ENCODE measurements at regions not wholly inside any gene's neighbourhood (a gene's known extent, or its start where the extent isn't known, plus 50 kb on each side); places are given as distances from the start of the nearest gene placed in this dataset.

DNA sequence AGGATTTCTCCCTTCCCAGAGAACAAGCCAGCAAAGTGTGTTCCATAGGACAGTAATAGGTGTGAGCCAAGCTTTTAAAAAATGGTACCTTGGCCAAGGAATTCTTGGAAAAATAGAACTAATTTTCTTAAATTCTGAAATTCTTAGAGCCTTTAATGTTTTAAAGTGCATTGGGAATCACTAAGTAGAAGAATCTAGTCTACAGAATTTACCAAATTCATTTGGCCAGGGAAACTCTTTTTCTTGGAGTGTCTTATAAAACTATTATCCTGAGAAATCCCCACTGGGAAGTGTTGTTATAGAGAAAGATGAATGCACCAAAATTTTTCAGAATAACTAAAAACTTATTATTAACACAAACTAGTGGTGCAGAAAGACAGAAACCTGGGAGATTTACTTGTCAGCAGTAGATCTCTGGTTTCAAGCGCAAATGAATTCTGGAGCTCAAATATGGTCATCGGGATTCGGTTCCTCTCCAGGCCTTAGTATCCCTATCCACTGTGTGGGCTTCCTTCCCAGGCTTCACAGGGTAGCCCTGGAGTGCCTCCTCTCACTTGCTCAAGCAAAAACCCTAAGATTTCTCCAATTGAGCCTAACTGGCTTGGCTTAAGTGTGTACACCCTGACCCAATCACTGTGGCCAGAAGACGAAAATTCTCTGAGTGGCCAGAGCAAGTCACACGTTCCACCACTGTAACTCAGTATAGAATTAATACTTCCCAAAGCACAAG lies 217.8 kb downstream of the CHD9NB start:
- Histone ChIP-seq H3K9me2 (replicated peaks; ENCODE audit: insufficient read depth, low read length) (no peaks in the 10 kb centered on the region), H3K4me3 (ENCODE audit: low read length) (no peak overlapping the region)

DNA sequence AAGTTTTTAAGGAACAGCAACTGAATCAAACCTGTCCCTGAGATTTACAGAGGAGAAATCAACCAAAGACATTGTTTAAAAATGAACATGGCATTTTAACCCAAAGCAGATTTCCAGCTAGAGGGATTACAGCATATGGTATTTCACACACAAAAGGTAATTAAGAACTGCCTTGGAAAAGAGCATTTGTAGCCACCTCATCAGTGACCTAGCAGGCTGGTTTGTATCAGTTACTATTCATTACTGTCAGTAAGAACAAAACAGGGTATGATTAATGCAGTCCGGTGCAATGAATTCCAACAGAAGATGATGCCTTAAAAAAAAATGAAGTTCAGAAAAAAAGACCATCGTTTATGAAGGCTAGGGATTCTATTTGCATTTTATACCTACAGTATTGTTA lies 219.9 kb downstream of the CHD9NB start:
- Histone ChIP-seq H3K9me3 (ENCODE audit: low read length) (no peaks in the 10 kb centered on the region), H3K4me1 (ENCODE audit: low read length) (no peaks in the 10 kb centered on the region), H3K4me3 (ENCODE audit: low read length) (no peak overlapping the region), H2AFZ (ENCODE audit: low read length) (no peak overlapping the region), H3K79me2 (ENCODE audit: low read length) (no peaks in the 10 kb centered on the region), H3K36me3 (ENCODE audit: insufficient read depth, low read length) (no peaks in the 10 kb centered on the region), H3K9me2 (replicated peaks; ENCODE audit: insufficient read depth, low read length) (no peaks in the 10 kb centered on the region), H3K4me2 (ENCODE audit: low read depth, low read length, poor library complexity, severe bottlenecking) (no peak overlapping the region), H3K27me3 (ENCODE audit: low read length) (no peaks in the 10 kb centered on the region), H4K20me1 (ENCODE audit: insufficient read depth, low read depth, low read length) (no peaks in the 10 kb centered on the region), H3K27ac (ENCODE audit: low read length) (no peak overlapping the region), H3K9ac (ENCODE audit: low read length) (no peak overlapping the region)
- DNase-seq, result no peak

More for the DNA sequence above, 217.8 kb downstream of the CHD9NB start:
- Histone ChIP-seq H3K4me1 (ENCODE audit: low read length) (no peaks in the 10 kb centered on the region), H3K27ac (ENCODE audit: low read length) (no peak overlapping the region), H3K9ac (ENCODE audit: low read length) (no peak overlapping the region), H3K27me3 (ENCODE audit: low read length) (no peaks in the 10 kb centered on the region), H3K36me3 (ENCODE audit: insufficient read depth, low read length) (no peaks in the 10 kb centered on the region), H4K20me1 (ENCODE audit: insufficient read depth, low read depth, low read length) (no peaks in the 10 kb centered on the region), H2AFZ (ENCODE audit: low read length) (no peak overlapping the region), H3K9me3 (ENCODE audit: low read length) (no peaks in the 10 kb centered on the region), H3K4me2 (ENCODE audit: low read depth, low read length, poor library complexity, severe bottlenecking) (no peak overlapping the region), H3K79me2 (ENCODE audit: low read length) (no peaks in the 10 kb centered on the region)
- DNase-seq, result no peak

DNA sequence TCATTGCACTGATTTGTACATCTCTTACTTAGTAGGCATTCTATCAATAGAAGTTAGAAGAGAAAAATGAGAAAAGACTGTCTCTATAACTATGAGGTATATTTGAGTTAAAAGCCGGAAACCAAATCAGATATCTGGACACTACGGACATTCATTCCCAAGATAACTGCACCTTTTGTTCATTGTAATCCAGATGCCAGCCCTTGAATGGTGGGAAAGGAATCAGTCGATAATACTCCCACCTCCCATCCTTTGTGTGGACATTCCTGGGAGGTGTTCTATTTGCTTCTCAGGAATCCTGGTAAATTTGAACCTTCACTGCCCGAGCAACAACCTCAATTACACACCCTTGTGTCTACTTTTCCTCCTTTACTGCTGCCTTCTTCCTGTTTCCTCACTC lies 225.2 kb downstream of the CHD9NB start:
- Histone ChIP-seq H3K79me2 (ENCODE audit: low read length) (no peaks in the 10 kb centered on the region), H3K4me1 (ENCODE audit: low read length) (no peaks in the 10 kb centered on the region), H3K9me3 (ENCODE audit: low read length) (no peaks in the 10 kb centered on the region), H3K9me2 (replicated peaks; ENCODE audit: insufficient read depth, low read length) (no peaks in the 10 kb centered on the region), H4K20me1 (ENCODE audit: insufficient read depth, low read depth, low read length) (no peaks in the 10 kb centered on the region), H3K27ac (ENCODE audit: low read length) (no peak overlapping the region), H3K9ac (ENCODE audit: low read length) (no peak overlapping the region), H3K4me2 (ENCODE audit: low read depth, low read length, poor library complexity, severe bottlenecking) (no peak overlapping the region), H3K4me3 (ENCODE audit: low read length) (no peak overlapping the region), H2AFZ (ENCODE audit: low read length) (no peak overlapping the region), H3K27me3 (ENCODE audit: low read length) (no peaks in the 10 kb centered on the region), H3K36me3 (ENCODE audit: insufficient read depth, low read length) (no peaks in the 10 kb centered on the region)
- DNase-seq, result no peak

DNA sequence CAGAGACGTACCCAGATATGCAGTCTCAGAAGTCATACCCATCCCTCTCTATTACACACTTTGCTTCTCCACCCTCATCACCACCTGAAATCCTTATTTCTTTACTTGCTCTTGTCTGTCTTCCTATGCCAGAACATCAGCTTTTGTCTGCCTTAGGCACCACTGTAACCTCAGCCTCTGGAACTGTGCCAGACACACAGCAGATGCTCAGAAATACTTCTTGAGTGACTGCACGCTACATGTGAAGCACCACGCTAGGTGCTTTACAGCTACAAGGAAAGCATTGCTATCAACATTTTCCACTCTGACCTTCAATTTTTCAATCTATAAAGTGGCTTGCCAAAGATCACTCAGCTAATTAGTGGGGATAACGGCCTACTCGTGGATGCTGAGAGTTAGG lies 226.8 kb downstream of the CHD9NB start:
- no peaks in the 10 kb centered on the region for H4K20me1 ChIP-seq (ENCODE audit: insufficient read depth, low read depth, low read length)
- H3K36me3 ChIP-seq (ENCODE audit: insufficient read depth, low read length), result no peaks in the 10 kb centered on the region
- H3K4me3 ChIP-seq (ENCODE audit: low read length), result no peak overlapping the region

DNA sequence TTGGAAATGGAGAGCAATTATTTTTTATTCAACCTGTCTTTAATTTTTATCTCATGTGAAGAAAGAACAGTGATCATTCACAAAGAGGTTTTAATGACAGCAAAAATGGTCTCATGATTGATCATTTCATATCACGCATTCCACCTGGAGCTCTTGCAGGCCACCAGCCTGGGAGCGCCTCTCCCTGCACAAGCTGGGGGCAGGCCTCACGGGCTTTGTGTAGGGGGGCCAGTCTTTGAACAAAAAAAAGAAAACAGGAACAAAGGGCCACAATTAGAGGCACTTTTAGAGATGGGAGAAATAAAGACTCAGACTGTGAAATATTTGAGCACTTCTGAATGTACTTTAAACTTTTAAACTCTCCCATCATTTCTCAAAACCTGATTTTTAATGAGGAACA lies 232.9 kb downstream of the CHD9NB start:
- no peaks in the 10 kb centered on the region for H3K36me3 ChIP-seq (ENCODE audit: insufficient read depth, low read length)
- no peak overlapping the region for H2AFZ ChIP-seq (ENCODE audit: low read length)
- no peaks in the 10 kb centered on the region for H3K4me1 ChIP-seq (ENCODE audit: low read length)
- H3K9me2 ChIP-seq (replicated peaks; ENCODE audit: insufficient read depth, low read length), result no peaks in the 10 kb centered on the region
- no peak overlapping the region for H3K27ac ChIP-seq (ENCODE audit: low read length)
- H3K9ac ChIP-seq (ENCODE audit: low read length), result no peak overlapping the region
- H3K79me2 ChIP-seq (ENCODE audit: low read length), result no peaks in the 10 kb centered on the region
- H3K9me3 ChIP-seq (ENCODE audit: low read length), result no peaks in the 10 kb centered on the region
- no peaks in the 10 kb centered on the region for H3K27me3 ChIP-seq (ENCODE audit: low read length)
- no peak overlapping the region for H3K4me2 ChIP-seq (ENCODE audit: low read depth, low read length, poor library complexity, severe bottlenecking)
- H3K4me3 ChIP-seq (ENCODE audit: low read length), result no peak overlapping the region
- no peak for DNase-seq
- H4K20me1 ChIP-seq (ENCODE audit: insufficient read depth, low read depth, low read length), result no peaks in the 10 kb centered on the region

More for the DNA sequence above, 226.8 kb downstream of the CHD9NB start:
- DNase-seq, result no peak
- H3K9me2 ChIP-seq (replicated peaks; ENCODE audit: insufficient read depth, low read length), result no peaks in the 10 kb centered on the region
- no peaks in the 10 kb centered on the region for H3K27me3 ChIP-seq (ENCODE audit: low read length)
- H2AFZ ChIP-seq (ENCODE audit: low read length), result no peak overlapping the region
- H3K9ac ChIP-seq (ENCODE audit: low read length), result no peak overlapping the region
- H3K27ac ChIP-seq (ENCODE audit: low read length), result no peak overlapping the region
- H3K4me2 ChIP-seq (ENCODE audit: low read depth, low read length, poor library complexity, severe bottlenecking), result no peak overlapping the region
- no peaks in the 10 kb centered on the region for H3K4me1 ChIP-seq (ENCODE audit: low read length)
- H3K9me3 ChIP-seq (ENCODE audit: low read length), result no peaks in the 10 kb centered on the region
- H3K79me2 ChIP-seq (ENCODE audit: low read length), result no peaks in the 10 kb centered on the region

DNA sequence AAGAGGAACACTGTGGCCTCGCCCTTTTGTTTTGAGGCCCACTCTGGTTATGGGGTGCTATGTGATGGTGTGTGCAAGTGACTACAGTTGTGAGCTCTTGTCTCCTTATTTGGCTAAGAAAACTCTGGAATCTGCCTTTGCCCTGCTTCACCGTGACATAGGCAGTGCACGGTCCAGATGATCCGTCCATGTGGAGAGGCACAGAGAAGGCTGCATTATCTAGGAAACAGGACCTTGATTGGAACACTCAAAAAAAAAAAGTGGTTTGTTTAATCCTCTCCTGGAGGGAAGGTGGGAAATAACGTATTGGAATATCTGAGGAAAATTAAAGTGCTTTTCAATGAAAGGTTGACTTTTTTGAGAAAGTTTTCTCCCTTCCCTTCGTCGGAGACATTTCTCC lies 233.3 kb downstream of the CHD9NB start:
- Histone ChIP-seq H4K20me1 (ENCODE audit: insufficient read depth, low read depth, low read length) (no peaks in the 10 kb centered on the region), H3K9me2 (replicated peaks; ENCODE audit: insufficient read depth, low read length) (no peaks in the 10 kb centered on the region), H3K27me3 (ENCODE audit: low read length) (no peaks in the 10 kb centered on the region), H3K4me3 (ENCODE audit: low read length) (no peak overlapping the region), H3K27ac (ENCODE audit: low read length) (no peak overlapping the region), H3K4me1 (ENCODE audit: low read length) (no peaks in the 10 kb centered on the region), H2AFZ (ENCODE audit: low read length) (no peak overlapping the region), H3K36me3 (ENCODE audit: insufficient read depth, low read length) (no peaks in the 10 kb centered on the region), H3K9ac (ENCODE audit: low read length) (no peak overlapping the region), H3K9me3 (ENCODE audit: low read length) (no peaks in the 10 kb centered on the region), H3K4me2 (ENCODE audit: low read depth, low read length, poor library complexity, severe bottlenecking) (no peak overlapping the region), H3K79me2 (ENCODE audit: low read length) (no peaks in the 10 kb centered on the region)
- no peak for DNase-seq

DNA sequence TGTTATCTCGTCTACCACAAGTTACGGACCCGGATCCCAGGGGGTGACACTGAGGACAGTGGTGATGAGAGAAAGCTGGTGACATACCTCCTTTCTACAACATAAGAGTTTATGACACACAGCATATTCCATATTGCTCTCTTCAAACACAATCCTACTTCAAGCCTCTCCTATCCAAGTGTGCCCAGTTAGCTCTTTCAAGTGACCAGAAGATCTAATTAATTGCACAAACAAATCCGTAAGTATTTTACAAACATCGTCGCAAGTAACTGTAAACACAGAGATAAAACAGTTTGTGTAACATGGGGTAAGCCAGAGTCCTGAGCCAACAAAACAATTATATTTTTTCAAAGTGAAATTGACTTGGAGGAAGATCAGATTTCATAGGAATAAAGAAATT lies 235.0 kb downstream of the CHD9NB start:
- Histone ChIP-seq H3K9ac (ENCODE audit: low read length) (no peak overlapping the region), H3K79me2 (ENCODE audit: low read length) (no peaks in the 10 kb centered on the region), H3K36me3 (ENCODE audit: insufficient read depth, low read length) (no peaks in the 10 kb centered on the region), H3K9me3 (ENCODE audit: low read length) (no peaks in the 10 kb centered on the region), H3K9me2 (replicated peaks; ENCODE audit: insufficient read depth, low read length) (no peaks in the 10 kb centered on the region), H3K27me3 (ENCODE audit: low read length) (no peaks in the 10 kb centered on the region), H3K4me2 (ENCODE audit: low read depth, low read length, poor library complexity, severe bottlenecking) (no peak overlapping the region), H2AFZ (ENCODE audit: low read length) (no peak overlapping the region), H3K4me3 (ENCODE audit: low read length) (no peak overlapping the region), H3K27ac (ENCODE audit: low read length) (no peak overlapping the region), H3K4me1 (ENCODE audit: low read length) (no peaks in the 10 kb centered on the region), H4K20me1 (ENCODE audit: insufficient read depth, low read depth, low read length) (no peaks in the 10 kb centered on the region)
- no peak for DNase-seq

DNA sequence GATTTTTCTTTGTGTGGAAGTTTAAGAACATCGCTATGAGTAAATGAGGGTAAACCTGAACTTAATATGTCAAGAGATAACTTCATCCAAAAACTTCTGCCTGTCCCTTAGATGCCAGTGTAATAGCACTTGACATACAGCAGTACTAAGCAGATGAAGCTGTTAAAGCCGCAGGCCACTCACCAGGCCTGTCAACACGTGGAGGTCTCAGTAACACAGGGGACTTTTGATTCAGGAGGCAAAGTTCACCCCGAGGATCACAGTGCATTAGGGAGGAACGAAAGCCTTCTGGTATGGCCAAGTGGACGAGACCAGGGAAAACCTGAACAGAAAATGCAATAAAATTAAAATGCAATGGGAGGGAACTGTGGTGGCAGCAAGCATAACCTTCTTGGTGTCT lies 235.7 kb downstream of the CHD9NB start:
- no peaks in the 10 kb centered on the region for H3K4me1 ChIP-seq (ENCODE audit: low read length)

More for the DNA sequence above, 235.7 kb downstream of the CHD9NB start:
- DNase-seq, result no peak
- Histone ChIP-seq H2AFZ (ENCODE audit: low read length) (no peak overlapping the region), H3K36me3 (ENCODE audit: insufficient read depth, low read length) (no peaks in the 10 kb centered on the region), H3K9me2 (replicated peaks; ENCODE audit: insufficient read depth, low read length) (no peaks in the 10 kb centered on the region), H3K79me2 (ENCODE audit: low read length) (no peaks in the 10 kb centered on the region), H3K9me3 (ENCODE audit: low read length) (no peaks in the 10 kb centered on the region), H3K4me2 (ENCODE audit: low read depth, low read length, poor library complexity, severe bottlenecking) (no peak overlapping the region), H3K9ac (ENCODE audit: low read length) (no peak overlapping the region), H3K4me3 (ENCODE audit: low read length) (no peak overlapping the region), H3K27ac (ENCODE audit: low read length) (no peak overlapping the region), H3K27me3 (ENCODE audit: low read length) (no peaks in the 10 kb centered on the region), H4K20me1 (ENCODE audit: insufficient read depth, low read depth, low read length) (no peaks in the 10 kb centered on the region)

Data from Karpas-422 (cell line).